ENCODE measurements at regions not wholly inside any gene's neighbourhood (a gene's known extent, or its start where the extent isn't known, plus 50 kb on each side); places are given as distances from the start of the nearest gene placed in this dataset.

DNA sequence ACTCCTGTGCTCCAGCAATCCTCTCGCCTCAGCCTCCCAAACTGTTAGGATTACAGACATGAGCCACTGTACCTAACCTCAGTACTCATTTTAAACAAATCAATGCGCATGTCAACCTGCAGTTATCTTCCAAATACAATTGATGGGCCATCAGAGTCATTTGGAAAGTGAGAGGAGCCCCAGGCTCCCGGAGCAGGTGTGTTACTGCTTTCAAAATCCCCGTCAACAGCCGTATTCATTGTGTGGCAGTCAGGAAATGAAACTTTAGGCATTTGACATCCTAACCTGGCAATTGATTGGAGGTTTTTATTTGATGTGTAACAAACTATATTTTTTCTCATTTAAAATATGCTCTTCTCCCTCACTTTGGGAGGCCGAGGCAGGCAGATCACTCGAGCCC is 623.6 kb upstream of the TENM3 start:
- TF ChIP-seq, protein P1, sequence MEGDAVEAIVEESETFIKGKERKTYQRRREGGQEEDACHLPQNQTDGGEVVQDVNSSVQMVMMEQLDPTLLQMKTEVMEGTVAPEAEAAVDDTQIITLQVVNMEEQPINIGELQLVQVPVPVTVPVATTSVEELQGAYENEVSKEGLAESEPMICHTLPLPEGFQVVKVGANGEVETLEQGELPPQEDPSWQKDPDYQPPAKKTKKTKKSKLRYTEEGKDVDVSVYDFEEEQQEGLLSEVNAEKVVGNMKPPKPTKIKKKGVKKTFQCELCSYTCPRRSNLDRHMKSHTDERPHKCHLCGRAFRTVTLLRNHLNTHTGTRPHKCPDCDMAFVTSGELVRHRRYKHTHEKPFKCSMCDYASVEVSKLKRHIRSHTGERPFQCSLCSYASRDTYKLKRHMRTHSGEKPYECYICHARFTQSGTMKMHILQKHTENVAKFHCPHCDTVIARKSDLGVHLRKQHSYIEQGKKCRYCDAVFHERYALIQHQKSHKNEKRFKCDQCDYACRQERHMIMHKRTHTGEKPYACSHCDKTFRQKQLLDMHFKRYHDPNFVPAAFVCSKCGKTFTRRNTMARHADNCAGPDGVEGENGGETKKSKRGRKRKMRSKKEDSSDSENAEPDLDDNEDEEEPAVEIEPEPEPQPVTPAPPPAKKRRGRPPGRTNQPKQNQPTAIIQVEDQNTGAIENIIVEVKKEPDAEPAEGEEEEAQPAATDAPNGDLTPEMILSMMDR (IDR thresholded peaks at IDR 0.05): no peak
- no peak for TF ChIP-seq POLR2A (IDR thresholded peaks at IDR 0.05; ENCODE audit: low read depth)
- no peak for TF ChIP-seq POLR2AphosphoS5 (IDR thresholded peaks at IDR 0.05)
- no peak for TF ChIP-seq EP300 (IDR thresholded peaks at IDR 0.05)

Measured in esophagus muscularis mucosa (tissue), 4 donors.